LNCaP clone FGC (cell line): ENCODE measurements at regions not wholly inside any gene's neighbourhood (a gene's known extent, or its start where the extent isn't known, plus 50 kb on each side); places are given as distances from the start of the nearest gene placed in this dataset.

Experiments
- DNase-seq: peaks from one replicate; pipeline ENCODE4 v3.0.0-alpha.2; 2011; ENCODE audit warnings: low read depth
- H3K4me3 ChIP-seq: 2 replicates; pipeline ENCODE4 v1.5.1; 2011; ENCODE audit warnings: mild to moderate bottlenecking, low read depth, low read length, control low read depth
- CTCF ChIP-seq: IDR thresholded peaks from 2 replicates; pipeline ENCODE4 v1.5.1; 2012; ENCODE audit warnings: mild to moderate bottlenecking; ENCODE audit not compliant: control insufficient read depth, insufficient read depth; ENCODE audit errors: extremely low read depth

GRCh38 chr11:93952082-93952780 is 68.9 kb upstream of the HEPHL1 start:
- H3K4me3 ChIP-seq, result no peak overlapping the region
- no peak for DNase-seq
- no peak for TF ChIP-seq CTCF

GRCh38 chr11:93957397-93957952 is 63.7 kb upstream of the HEPHL1 start:
- no peak for TF ChIP-seq CTCF
- H3K4me3 ChIP-seq, result no peak overlapping the region
- no peak for DNase-seq

- DNase-seq, result no peak
- no peak for TF ChIP-seq CTCF
- no peak overlapping the region for H3K4me3 ChIP-seq
Observed at GRCh38 chr11:93958991-93959390, 62.2 kb upstream of the HEPHL1 start.

GRCh38 chr11:93959663-93960062 is 61.5 kb upstream of the HEPHL1 start:
- no peak overlapping the region for H3K4me3 ChIP-seq
- DNase-seq, result no peak
- no peak for TF ChIP-seq CTCF

- DNase-seq, result no peak
- no peak overlapping the region for H3K4me3 ChIP-seq
- no peak for TF ChIP-seq CTCF
Observed at GRCh38 chr11:93963072-93963471, 58.1 kb upstream of the HEPHL1 start.

GRCh38 chr11:93967258-93967657 is 53.9 kb upstream of the HEPHL1 start:
- TF ChIP-seq CTCF, result no peak
- DNase-seq, result no peak
- no peak overlapping the region for H3K4me3 ChIP-seq

- no peak for TF ChIP-seq CTCF
- DNase-seq, result no peak
- H3K4me3 ChIP-seq, result no peak overlapping the region
Observed at GRCh38 chr11:93967944-93968343, 53.2 kb upstream of the HEPHL1 start.
